WTC11 (cell line): ENCODE measurements at regions not wholly inside any gene's neighbourhood (a gene's known extent, or its start where the extent isn't known, plus 50 kb on each side); places are given as distances from the start of the nearest gene placed in this dataset.

Experiments used
- CTCF ChIP-seq: fragments of 200-600 bp; IDR thresholded peaks from 2 replicates; pipeline ENCODE4 v1.8.0; 2022; ENCODE audit warnings: antibody characterized with exemption
- MAX ChIP-seq: sonication (generic); formaldehyde crosslinking; IDR thresholded peaks from 2 replicates; pipeline ENCODE4 v1.8.0; 2022; ENCODE audit warnings: mild to moderate bottlenecking, missing genetic modification reagents
- PRDM15 ChIP-seq: sonication (generic); formaldehyde crosslinking; IDR thresholded peaks from 2 replicates; pipeline ENCODE4 v1.8.0; 2022; ENCODE audit warnings: missing genetic modification reagents

DNA sequence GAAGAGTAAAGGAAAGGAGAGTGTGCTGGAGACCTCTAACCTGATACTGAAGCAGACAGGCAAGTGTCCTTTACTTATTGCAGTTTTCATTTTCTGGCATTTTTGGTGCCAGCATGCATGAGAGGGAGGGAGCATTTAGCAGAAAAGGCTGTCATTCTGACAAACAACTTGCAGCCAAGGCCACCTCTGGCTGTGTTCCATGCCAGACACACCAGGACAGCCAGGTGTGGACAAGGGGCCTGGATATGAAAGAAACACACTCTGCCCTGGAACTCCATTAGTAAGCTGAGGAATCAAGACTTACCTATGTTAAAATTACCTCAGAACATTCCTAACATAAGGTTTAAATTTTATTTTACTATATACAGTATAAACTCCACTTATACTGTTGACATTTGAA lies 365.4 kb upstream of the CAMK1G start:
- TF ChIP-seq MAX (CRISPR knock-in tag) (no peak), CTCF (no peak), PRDM15 (CRISPR knock-in tag) (no peak)
